NCI-H2029 treated with DMSO at 0.1 percent for 48 hours (cell line): ENCODE measurements at regions not wholly inside any gene's neighbourhood (a gene's known extent, or its start where the extent isn't known, plus 50 kb on each side); places are given as distances from the start of the nearest gene placed in this dataset.
"Not testable (repeated sequence)": the region's sequence is repeated elsewhere in the genome, so short reads cannot be mapped to it uniquely, and the experiment has no call there.

ENCODE experiments used
- DNase-seq: peaks from one replicate; lab custom pipeline; 2025; lab: John Stamatoyannopoulos, UW

GRCh38 chr6:27190126-27190525 lies 57.4 kb upstream of the PRSS16 start:
- no peak for DNase-seq

- not testable (repeated sequence) for DNase-seq
Measured at GRCh38 chr6:27194453-27194852, 53.0 kb upstream of the PRSS16 start.

- not testable (repeated sequence) for DNase-seq
Measured at GRCh38 chr6:27195547-27195946, 52.0 kb upstream of the PRSS16 start.
